ENCODE measurements at regions not wholly inside any gene's neighbourhood (a gene's known extent, or its start where the extent isn't known, plus 50 kb on each side); places are given as distances from the start of the nearest gene placed in this dataset.

DNA sequence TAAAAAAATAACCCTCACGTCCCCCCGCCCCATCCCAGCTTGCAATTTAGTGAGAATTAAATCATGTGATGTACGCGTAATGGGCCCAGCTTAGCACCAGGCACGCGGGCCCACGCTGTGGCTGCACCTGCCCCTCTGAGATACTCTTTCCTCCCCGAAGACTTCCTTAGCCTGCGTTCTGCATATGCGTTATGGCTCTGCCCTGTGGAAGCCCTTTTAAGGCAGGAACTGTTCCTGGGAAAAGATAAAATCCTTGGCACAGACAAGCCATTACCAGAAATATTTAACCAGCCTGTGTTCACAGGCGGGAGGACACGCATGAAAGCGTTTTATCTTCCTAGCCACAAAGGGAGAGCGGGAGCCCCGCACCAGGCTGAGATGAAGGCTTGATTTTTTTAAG is 311.0 kb downstream of the LRFN2 start:
- H3K4me3 ChIP-seq (ENCODE audit: low read length): no peak overlapping the region
- no peak for DNase-seq (ENCODE audit: low read depth)
- TF ChIP-seq, protein P1, sequence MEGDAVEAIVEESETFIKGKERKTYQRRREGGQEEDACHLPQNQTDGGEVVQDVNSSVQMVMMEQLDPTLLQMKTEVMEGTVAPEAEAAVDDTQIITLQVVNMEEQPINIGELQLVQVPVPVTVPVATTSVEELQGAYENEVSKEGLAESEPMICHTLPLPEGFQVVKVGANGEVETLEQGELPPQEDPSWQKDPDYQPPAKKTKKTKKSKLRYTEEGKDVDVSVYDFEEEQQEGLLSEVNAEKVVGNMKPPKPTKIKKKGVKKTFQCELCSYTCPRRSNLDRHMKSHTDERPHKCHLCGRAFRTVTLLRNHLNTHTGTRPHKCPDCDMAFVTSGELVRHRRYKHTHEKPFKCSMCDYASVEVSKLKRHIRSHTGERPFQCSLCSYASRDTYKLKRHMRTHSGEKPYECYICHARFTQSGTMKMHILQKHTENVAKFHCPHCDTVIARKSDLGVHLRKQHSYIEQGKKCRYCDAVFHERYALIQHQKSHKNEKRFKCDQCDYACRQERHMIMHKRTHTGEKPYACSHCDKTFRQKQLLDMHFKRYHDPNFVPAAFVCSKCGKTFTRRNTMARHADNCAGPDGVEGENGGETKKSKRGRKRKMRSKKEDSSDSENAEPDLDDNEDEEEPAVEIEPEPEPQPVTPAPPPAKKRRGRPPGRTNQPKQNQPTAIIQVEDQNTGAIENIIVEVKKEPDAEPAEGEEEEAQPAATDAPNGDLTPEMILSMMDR (conservative IDR thresholded peaks at IDR 0.05; ENCODE audit: low read length): no peak

DNA sequence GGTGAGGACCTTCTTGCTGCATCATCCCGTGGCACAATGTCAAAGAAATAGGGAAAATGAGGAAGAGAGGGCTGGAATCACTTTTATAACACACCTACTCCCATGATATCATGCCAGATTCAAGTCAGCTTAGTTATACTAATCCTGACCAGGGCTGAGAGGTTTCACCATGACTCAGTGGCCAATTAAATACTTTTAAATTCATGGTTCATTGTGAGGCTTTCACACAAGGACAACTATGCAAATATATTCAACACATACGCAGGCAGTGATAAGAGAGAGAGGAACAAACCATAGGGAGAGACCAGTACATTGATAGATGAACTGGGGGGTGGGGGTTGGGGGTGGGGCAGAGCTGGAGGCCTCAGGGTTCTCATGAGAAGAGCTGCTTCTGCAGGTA is 313.1 kb downstream of the LRFN2 start:
- TF ChIP-seq, protein P1 (conservative IDR thresholded peaks at IDR 0.05; ENCODE audit: low read length): no peak
- DNase-seq (ENCODE audit: low read depth): no peak

DNA sequence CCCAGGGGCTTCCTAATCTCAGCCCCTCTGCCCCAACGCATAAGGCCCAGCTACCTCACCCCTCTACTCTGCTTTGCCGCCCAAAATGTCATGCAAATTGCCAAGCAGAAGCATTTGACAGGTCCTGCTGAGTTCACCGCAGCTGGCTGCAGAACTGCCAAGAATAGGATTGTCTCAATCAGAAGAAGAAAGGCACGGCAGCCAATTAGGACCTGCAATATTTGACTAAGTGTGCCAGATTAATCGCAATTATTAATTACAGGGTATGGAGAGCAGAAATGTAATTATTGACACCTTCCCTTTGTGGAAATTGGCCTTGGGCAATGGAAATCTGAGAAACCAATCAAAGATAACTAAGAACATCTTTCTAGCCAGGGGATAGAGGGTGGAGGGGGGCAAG is 318.6 kb downstream of the LRFN2 start:
- DNase-seq (ENCODE audit: low read depth): no peak
- TF ChIP-seq, protein P1 (conservative IDR thresholded peaks at IDR 0.05; ENCODE audit: low read length): no peak
- no peak overlapping the region for H3K4me3 ChIP-seq (ENCODE audit: low read length)

More for the DNA sequence above, 313.1 kb downstream of the LRFN2 start:
- H3K4me3 ChIP-seq (ENCODE audit: low read length): no peak overlapping the region

DNA sequence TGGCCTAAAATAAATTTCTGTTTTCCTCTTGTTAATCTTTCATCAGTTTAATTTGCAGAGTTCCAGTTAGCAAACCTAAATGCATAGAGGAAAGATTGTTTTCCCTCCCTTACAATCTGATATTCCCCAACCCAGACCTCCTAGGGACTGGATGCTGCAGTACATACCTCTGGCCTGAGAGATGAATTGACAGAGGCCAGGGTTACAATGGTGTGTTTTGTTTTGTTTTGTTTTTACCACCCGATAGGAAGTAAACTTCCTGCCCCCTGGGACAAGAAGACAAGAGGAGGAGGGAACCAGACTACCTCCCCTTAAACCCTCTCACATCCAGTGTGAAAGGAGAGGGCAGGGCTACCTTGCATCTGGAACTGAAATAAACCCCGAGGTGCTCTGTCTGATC is 319.0 kb downstream of the LRFN2 start:
- TF ChIP-seq, protein P1 (conservative IDR thresholded peaks at IDR 0.05; ENCODE audit: low read length): no peak
- no peak overlapping the region for H3K4me3 ChIP-seq (ENCODE audit: low read length)
- DNase-seq (ENCODE audit: low read depth): no peak

DNA sequence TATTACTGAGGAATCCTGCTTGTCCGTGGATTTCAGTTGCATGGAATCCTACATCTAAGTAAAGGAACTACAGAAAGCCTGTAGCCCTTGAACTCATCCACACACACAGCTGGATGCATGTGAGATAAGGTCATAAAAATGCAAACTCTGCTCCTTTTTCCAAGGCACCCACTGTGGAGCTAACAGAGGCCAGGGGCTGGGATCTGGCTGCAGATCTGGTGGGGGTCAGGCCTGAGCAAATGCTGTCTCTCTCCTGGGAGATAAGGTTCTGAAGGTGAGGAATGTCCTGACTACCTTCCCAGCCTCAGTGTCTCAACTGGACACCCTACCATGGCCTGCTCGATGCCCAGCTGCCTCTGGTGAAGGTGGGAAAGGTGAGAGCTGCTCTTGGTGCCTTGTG is 321.5 kb downstream of the LRFN2 start:
- no peak overlapping the region for H3K4me3 ChIP-seq (ENCODE audit: low read length)
- TF ChIP-seq, protein P1 (conservative IDR thresholded peaks at IDR 0.05; ENCODE audit: low read length): no peak
- no peak for DNase-seq (ENCODE audit: low read depth)

DNA sequence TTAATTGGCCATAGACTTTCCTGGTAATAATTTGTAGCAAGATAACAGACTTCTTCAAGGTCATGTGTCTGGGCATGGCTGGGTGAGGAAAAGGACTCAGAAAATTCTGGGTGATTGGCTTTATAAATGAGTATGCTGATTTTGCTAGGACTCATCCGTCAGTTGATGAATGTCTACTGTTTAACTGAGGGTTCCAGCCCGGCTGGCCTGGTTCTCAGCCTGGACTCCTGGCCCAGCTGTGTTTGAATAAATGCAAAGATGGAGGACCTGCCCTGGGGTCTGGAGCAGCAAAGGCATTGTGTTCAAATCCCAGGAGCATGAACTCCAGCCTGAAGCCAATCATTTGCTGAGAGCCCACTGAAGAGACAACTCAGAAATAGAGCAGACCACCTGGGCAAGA is 323.2 kb downstream of the LRFN2 start:
- H3K4me3 ChIP-seq (ENCODE audit: low read length): no peak overlapping the region
- TF ChIP-seq, protein P1 (conservative IDR thresholded peaks at IDR 0.05; ENCODE audit: low read length): no peak
- no peak for DNase-seq (ENCODE audit: low read depth)

DNA sequence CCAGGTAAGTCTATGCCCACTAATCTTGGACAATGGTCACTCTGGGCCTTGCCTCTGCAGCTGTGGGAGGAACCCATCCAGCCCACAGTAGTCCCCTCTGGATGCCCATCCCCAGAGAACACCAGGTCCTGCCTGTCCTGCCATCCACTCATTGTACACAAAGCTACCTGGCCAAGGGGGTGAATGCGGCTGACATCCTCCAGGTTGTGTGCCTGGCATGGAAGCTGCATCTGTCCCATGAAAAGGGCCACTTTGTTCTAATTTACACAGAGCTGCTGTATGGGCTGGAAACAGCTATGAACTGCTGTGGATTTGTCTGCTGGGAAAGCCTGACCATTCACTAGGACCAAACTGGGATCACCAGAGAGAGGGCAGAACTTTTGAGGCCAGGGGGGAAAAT is 324.8 kb downstream of the LRFN2 start:
- TF ChIP-seq, protein P1 (conservative IDR thresholded peaks at IDR 0.05; ENCODE audit: low read length): no peak
- no peak for DNase-seq (ENCODE audit: low read depth)
- no peak overlapping the region for H3K4me3 ChIP-seq (ENCODE audit: low read length)

All from AG10803 (cell line).